ENCODE measurements at regions not wholly inside any gene's neighbourhood (a gene's known extent, or its start where the extent isn't known, plus 50 kb on each side); places are given as distances from the start of the nearest gene placed in this dataset.

GRCh38 chr4:74555843-74556242 lies 110.9 kb downstream of the AREG start:
- no peak for DNase-seq (ENCODE audit: low spot score)
- H3K79me1 ChIP-seq (ENCODE audit: low read depth, low read length): no peaks in the 10 kb centered on the region
- H4K8ac ChIP-seq (ENCODE audit: low read depth, low read length): no peak overlapping the region
- no peak overlapping the region for H3K23ac ChIP-seq (ENCODE audit: low read depth, low read length, poor library complexity)
- WGBS, 2 donors (ENCODE audit: extremely low coverage in 2 of 2, insufficient read length in 2 of 2, insufficient replicate concordance in 1 of 2): no CpG with 5 or more reads among the region's 1 CpG
- H2BK15ac ChIP-seq (ENCODE audit: low read length): no peak overlapping the region
- H2AFZ ChIP-seq (ENCODE audit: low read length): no peak overlapping the region
- no peaks in the 10 kb centered on the region for H3K4me1 ChIP-seq (ENCODE audit: control insufficient read depth in 2 of 2, insufficient read depth in 1 of 2, low read depth in 1 of 2, low read length in 2 of 2)
- no peak overlapping the region for H2AK5ac ChIP-seq (ENCODE audit: low read depth, low read length)
- no peak overlapping the region for H2BK120ac ChIP-seq (ENCODE audit: low read depth, low read length)
- H2BK12ac ChIP-seq (ENCODE audit: low read length): no peak overlapping the region
- no peak overlapping the region for H3K4me3 ChIP-seq (ENCODE audit: low read length in 2 of 2)
- H3K9ac ChIP-seq (ENCODE audit: low read depth, low read length, poor library complexity): no peak overlapping the region
- H3K27me3 ChIP-seq (ENCODE audit: control insufficient read depth in 3 of 3, insufficient read depth in 3 of 3, low read depth in 1 of 3, low read length in 3 of 3): no peaks in the 10 kb centered on the region
- no peak overlapping the region for H4K91ac ChIP-seq (ENCODE audit: low read depth, low read length, poor library complexity)
- H3K18ac ChIP-seq (ENCODE audit: low read length): no peak overlapping the region
- no peaks in the 10 kb centered on the region for H3K36me3 ChIP-seq (replicated peaks in 1 of 2; ENCODE audit: control insufficient read depth in 2 of 2, insufficient read depth in 2 of 2, low read length in 2 of 2)
- H3K27ac ChIP-seq (replicated peaks; ENCODE audit: low read length): no peak overlapping the region
- H3K14ac ChIP-seq (ENCODE audit: low read length): no peak overlapping the region
- H3K4me2 ChIP-seq (ENCODE audit: insufficient read depth, low read length, poor library complexity, severe bottlenecking): no peak overlapping the region
- no peak overlapping the region for H3K4ac ChIP-seq (ENCODE audit: low read length)
- no peaks in the 10 kb centered on the region for H3K9me3 ChIP-seq (replicated peaks in 1 of 2; ENCODE audit: control insufficient read depth in 2 of 2, insufficient read depth in 1 of 2, low read depth in 1 of 2, low read length in 2 of 2)
- H2BK5ac ChIP-seq (ENCODE audit: low read length): no peak overlapping the region

DNA sequence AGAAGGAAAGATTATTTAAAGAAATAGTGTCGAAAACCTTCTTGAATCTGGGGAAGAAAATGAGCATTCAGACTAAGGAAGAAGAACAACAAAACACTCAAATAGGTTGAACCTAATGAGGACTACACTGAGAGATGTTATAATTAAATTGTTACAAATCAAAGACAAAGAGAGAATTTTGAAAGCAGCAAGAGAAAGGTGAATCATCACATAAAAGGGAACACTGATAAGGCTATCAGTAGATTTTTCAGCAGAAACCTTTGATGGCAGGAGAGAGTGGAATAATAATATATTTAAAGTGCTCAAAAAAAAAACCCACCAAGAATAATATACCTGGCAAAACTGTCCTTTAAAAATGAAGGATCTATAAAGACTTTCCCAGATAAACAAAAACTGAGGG lies 114.9 kb downstream of the AREG start:
- Histone ChIP-seq H3K14ac (ENCODE audit: low read length) (no peak overlapping the region), H2BK120ac (ENCODE audit: low read depth, low read length) (no peak overlapping the region), H4K8ac (ENCODE audit: low read depth, low read length) (no peak overlapping the region), H3K9ac (ENCODE audit: low read depth, low read length, poor library complexity) (no peak overlapping the region), H3K18ac (ENCODE audit: low read length) (no peak overlapping the region), H3K4me1 (ENCODE audit: control insufficient read depth in 2 of 2, insufficient read depth in 1 of 2, low read depth in 1 of 2, low read length in 2 of 2) (no peaks in the 10 kb centered on the region), H3K27me3 (ENCODE audit: control insufficient read depth in 3 of 3, insufficient read depth in 3 of 3, low read depth in 1 of 3, low read length in 3 of 3) (no peaks in the 10 kb centered on the region), H2BK5ac (ENCODE audit: low read length) (no peak overlapping the region), H3K9me3 (replicated peaks in 1 of 2; ENCODE audit: control insufficient read depth in 2 of 2, insufficient read depth in 1 of 2, low read depth in 1 of 2, low read length in 2 of 2) (no peaks in the 10 kb centered on the region), H3K27ac (replicated peaks; ENCODE audit: low read length) (no peak overlapping the region), H4K91ac (ENCODE audit: low read depth, low read length, poor library complexity) (no peak overlapping the region), H3K23ac (ENCODE audit: low read depth, low read length, poor library complexity) (no peak overlapping the region), H2BK15ac (ENCODE audit: low read length) (no peak overlapping the region), H2AFZ (ENCODE audit: low read length) (no peak overlapping the region), H3K4me2 (ENCODE audit: insufficient read depth, low read length, poor library complexity, severe bottlenecking) (no peak overlapping the region), H2AK5ac (ENCODE audit: low read depth, low read length) (no peak overlapping the region), H3K36me3 (replicated peaks in 1 of 2; ENCODE audit: control insufficient read depth in 2 of 2, insufficient read depth in 2 of 2, low read length in 2 of 2) (no peaks in the 10 kb centered on the region), H3K4ac (ENCODE audit: low read length) (no peak overlapping the region), H3K4me3 (ENCODE audit: low read length in 2 of 2) (no peak overlapping the region), H2BK12ac (ENCODE audit: low read length) (no peak overlapping the region), H3K79me1 (ENCODE audit: low read depth, low read length) (no peaks in the 10 kb centered on the region)
- DNase-seq (ENCODE audit: low spot score): no peak
- no CpG with 5 or more reads among the region's 1 CpG for WGBS, 2 donors (ENCODE audit: extremely low coverage in 2 of 2, insufficient read length in 2 of 2, insufficient replicate concordance in 1 of 2)

- DNase-seq (ENCODE audit: low spot score): no peak
- no peak overlapping the region for H3K27ac ChIP-seq (replicated peaks; ENCODE audit: low read length)
- H2AK5ac ChIP-seq (ENCODE audit: low read depth, low read length): no peak overlapping the region
- H2BK120ac ChIP-seq (ENCODE audit: low read depth, low read length): no peak overlapping the region
- H3K4ac ChIP-seq (ENCODE audit: low read length): no peak overlapping the region
- H3K4me2 ChIP-seq (ENCODE audit: insufficient read depth, low read length, poor library complexity, severe bottlenecking): no peak overlapping the region
- H2BK12ac ChIP-seq (ENCODE audit: low read length): no peak overlapping the region
- no peak overlapping the region for H3K18ac ChIP-seq (ENCODE audit: low read length)
- no peaks in the 10 kb centered on the region for H3K36me3 ChIP-seq (replicated peaks in 1 of 2; ENCODE audit: control insufficient read depth in 2 of 2, insufficient read depth in 2 of 2, low read length in 2 of 2)
- H3K79me1 ChIP-seq (ENCODE audit: low read depth, low read length): no peaks in the 10 kb centered on the region
- no peak overlapping the region for H2BK5ac ChIP-seq (ENCODE audit: low read length)
- no peak overlapping the region for H3K23ac ChIP-seq (ENCODE audit: low read depth, low read length, poor library complexity)
- no peak overlapping the region for H4K8ac ChIP-seq (ENCODE audit: low read depth, low read length)
- WGBS, 2 donors (ENCODE audit: extremely low coverage in 2 of 2, insufficient read length in 2 of 2, insufficient replicate concordance in 1 of 2): no CpG with 5 or more reads among the region's 4 CpGs
- no peak overlapping the region for H3K9ac ChIP-seq (ENCODE audit: low read depth, low read length, poor library complexity)
- H4K91ac ChIP-seq (ENCODE audit: low read depth, low read length, poor library complexity): no peak overlapping the region
- H3K4me3 ChIP-seq (ENCODE audit: low read length in 2 of 2): no peak overlapping the region
- H3K27me3 ChIP-seq (ENCODE audit: control insufficient read depth in 3 of 3, insufficient read depth in 3 of 3, low read depth in 1 of 3, low read length in 3 of 3): no peaks in the 10 kb centered on the region
- no peak overlapping the region for H2BK15ac ChIP-seq (ENCODE audit: low read length)
- H2AFZ ChIP-seq (ENCODE audit: low read length): no peak overlapping the region
- H3K9me3 ChIP-seq (replicated peaks in 1 of 2; ENCODE audit: control insufficient read depth in 2 of 2, insufficient read depth in 1 of 2, low read depth in 1 of 2, low read length in 2 of 2): no peaks in the 10 kb centered on the region
- no peaks in the 10 kb centered on the region for H3K4me1 ChIP-seq (ENCODE audit: control insufficient read depth in 2 of 2, insufficient read depth in 1 of 2, low read depth in 1 of 2, low read length in 2 of 2)
- no peak overlapping the region for H3K14ac ChIP-seq (ENCODE audit: low read length)
Measured at GRCh38 chr4:74567981-74568380, 123.0 kb downstream of the AREG start.

DNA sequence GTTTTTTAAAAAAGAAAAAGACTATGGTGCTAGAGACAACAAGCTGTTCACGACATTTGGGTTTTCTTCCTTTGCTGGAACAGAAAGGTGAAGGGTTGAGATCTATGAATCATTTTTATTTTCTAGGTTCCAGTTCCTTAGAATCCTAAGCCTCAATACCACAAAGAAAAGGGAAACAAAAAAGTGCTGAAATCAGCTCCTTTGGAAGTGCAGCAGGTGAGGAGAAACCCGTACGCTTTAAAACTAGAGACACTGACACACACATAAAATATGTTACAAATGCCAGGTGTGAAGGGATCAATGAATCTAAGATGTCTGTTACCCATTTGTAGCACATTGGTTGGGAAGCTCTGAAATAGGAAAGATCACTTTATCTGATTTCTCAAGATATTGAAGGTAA lies 125.2 kb downstream of the AREG start:
- Histone ChIP-seq H3K4me2 (ENCODE audit: insufficient read depth, low read length, poor library complexity, severe bottlenecking) (no peak overlapping the region), H2BK15ac (ENCODE audit: low read length) (no peak overlapping the region), H3K14ac (ENCODE audit: low read length) (no peak overlapping the region), H3K9ac (ENCODE audit: low read depth, low read length, poor library complexity) (no peak overlapping the region), H3K27ac (replicated peaks; ENCODE audit: low read length) (no peak overlapping the region), H3K4me3 (ENCODE audit: low read length in 2 of 2) (no peak overlapping the region), H3K36me3 (replicated peaks in 1 of 2; ENCODE audit: control insufficient read depth in 2 of 2, insufficient read depth in 2 of 2, low read length in 2 of 2) (no peaks in the 10 kb centered on the region), H2AFZ (ENCODE audit: low read length) (no peak overlapping the region), H2BK12ac (ENCODE audit: low read length) (no peak overlapping the region), H2BK120ac (ENCODE audit: low read depth, low read length) (no peak overlapping the region), H2AK5ac (ENCODE audit: low read depth, low read length) (no peak overlapping the region), H3K79me1 (ENCODE audit: low read depth, low read length) (no peaks in the 10 kb centered on the region), H3K27me3 (ENCODE audit: control insufficient read depth in 3 of 3, insufficient read depth in 3 of 3, low read depth in 1 of 3, low read length in 3 of 3) (no peaks in the 10 kb centered on the region), H4K91ac (ENCODE audit: low read depth, low read length, poor library complexity) (no peak overlapping the region), H3K4me1 (ENCODE audit: control insufficient read depth in 2 of 2, insufficient read depth in 1 of 2, low read depth in 1 of 2, low read length in 2 of 2) (no peaks in the 10 kb centered on the region), H2BK5ac (ENCODE audit: low read length) (no peak overlapping the region), H4K8ac (ENCODE audit: low read depth, low read length) (no peak overlapping the region), H3K9me3 (replicated peaks in 1 of 2; ENCODE audit: control insufficient read depth in 2 of 2, insufficient read depth in 1 of 2, low read depth in 1 of 2, low read length in 2 of 2) (no peaks in the 10 kb centered on the region), H3K18ac (ENCODE audit: low read length) (no peak overlapping the region), H3K4ac (ENCODE audit: low read length) (no peak overlapping the region), H3K23ac (ENCODE audit: low read depth, low read length, poor library complexity) (no peak overlapping the region)
- WGBS, 2 donors (ENCODE audit: extremely low coverage in 2 of 2, insufficient read length in 2 of 2, insufficient replicate concordance in 1 of 2): no CpG with 5 or more reads among the region's 3 CpGs
- DNase-seq (ENCODE audit: low spot score): no peak
